Stimulated activated CD4-positive, alpha-beta T cell treated with anti-CD3 and anti-CD28 coated beads, Interleukin-15, amount 100 ng/mL, for 1 hour (primary cell): ENCODE measurements at regions not wholly inside any gene's neighbourhood (a gene's known extent, or its start where the extent isn't known, plus 50 kb on each side); places are given as distances from the start of the nearest gene placed in this dataset.
"Not testable (repeated sequence)": the region's sequence is repeated elsewhere in the genome, so short reads cannot be mapped to it uniquely, and the experiment has no call there.

ENCODE experiments used
- DNase-seq, 2 donors: peaks; one replicate each; pipeline ENCODE4 v3.0.0-alpha.2; 2020; ENCODE audit warnings: low read depth in 1 of 2, low spot score in 1 of 2

DNA sequence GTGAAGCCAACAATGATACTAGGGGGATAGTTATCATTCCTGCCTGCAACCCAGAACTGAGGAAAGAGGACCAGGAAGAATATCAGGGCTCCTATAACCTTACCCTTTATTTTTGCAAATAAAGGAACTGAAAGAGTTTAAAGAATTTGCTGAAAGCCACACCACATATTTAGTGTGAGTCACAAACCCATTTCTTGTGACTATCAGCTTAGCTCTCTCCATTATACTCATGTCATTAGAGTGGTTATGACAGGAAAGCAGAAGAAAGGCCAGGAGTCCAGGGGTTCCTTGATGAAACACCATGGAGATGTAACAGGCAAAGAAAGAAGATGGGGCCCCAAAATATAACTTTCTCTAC, 141.1 kb upstream of the SAMSN1 start:
- DNase-seq: no peak

DNA sequence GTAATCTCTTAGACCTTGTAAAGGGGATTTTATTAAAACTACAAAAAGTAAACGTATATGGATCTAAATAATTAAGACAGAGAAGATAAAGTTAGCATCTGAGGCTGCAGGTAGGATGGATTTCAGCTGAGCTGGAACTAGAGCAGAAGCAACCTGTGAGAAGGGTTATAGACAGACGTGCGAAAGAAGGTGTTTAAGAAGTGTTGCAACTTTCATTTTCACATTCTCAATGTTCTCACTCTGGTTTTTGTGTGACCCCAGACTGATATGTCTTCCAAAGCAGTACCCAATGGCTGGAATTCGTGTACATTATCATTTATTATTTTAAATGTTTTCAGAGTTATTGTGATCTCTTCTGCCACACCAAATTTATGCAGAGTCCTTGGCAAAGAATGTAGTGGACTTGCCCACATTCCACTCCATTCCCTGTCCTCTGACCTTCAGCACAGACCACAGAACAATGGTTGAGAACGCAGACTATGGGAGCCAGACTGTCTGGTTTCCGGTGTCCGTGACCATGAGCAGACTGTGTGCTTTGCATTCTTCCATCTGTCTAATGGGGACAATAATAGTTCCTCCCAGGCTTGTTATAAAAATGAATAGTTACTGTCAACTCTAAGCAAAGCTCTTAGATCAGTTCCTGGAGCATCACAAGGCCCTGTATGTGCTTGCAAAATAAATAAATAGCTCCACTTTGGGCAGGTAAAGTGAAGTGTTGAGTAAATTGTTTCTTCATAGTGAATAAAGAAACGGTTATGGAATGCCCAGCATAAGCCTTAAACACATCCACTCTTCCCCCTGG, 140.6 kb upstream of the SAMSN1 start:
- DNase-seq: no peak

DNA sequence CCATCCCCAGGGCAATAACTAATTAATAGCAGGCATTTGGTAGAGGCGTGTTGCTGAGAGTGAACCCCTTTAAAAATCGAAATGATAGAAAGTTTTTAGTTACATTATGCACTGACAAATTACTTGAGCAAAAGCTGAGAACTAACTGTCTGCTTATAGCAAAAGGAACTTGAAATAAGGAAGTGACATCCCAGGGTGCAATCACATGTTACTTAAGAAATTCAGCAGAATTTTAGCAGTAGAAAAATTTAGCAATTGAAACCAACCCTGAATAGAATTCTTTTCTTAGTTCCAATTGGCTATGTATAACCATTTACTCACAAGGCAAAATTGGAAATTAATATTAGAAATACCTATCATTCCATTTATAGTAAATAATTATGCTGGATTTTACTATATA, 139.5 kb upstream of the SAMSN1 start:
- no peak for DNase-seq

DNA sequence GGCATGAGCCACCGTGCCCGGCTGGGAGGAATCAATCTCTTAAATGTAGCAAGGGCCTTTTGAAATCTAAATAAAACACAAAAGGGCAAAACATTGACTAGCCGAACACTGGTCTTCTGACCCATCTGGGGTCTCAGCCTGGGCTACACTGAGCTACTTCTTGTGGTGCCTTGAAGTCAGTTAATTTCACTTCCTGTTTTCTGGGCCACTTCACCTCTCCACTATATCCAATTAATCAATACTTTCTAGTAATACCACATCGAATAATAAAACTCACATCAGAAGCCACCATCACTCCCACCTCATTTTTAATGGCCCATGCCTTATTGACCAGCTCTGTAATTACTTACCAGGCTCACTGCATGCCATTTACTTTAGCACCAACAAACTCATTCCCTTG, 138.0 kb upstream of the SAMSN1 start:
- no peak for DNase-seq

DNA sequence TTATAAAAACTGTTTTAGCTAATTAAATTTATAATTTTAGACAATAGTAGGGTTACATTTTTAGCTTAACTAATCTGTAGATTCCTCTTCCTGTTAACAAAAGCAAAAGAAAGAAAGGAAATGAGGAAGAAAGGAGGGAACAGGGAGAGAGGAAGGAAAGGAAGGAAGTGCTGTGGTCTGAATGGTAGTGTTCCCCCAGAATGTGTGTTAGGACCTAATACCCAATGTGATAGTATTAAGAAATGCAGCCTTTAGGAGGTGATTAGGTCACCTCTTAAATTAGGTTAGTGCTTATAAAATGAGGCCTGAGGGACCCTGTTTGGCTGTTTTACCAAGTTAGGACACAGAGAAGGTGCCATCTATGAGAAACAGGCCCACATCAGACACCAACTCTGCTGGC, 136.9 kb upstream of the SAMSN1 start:
- DNase-seq: no peak

DNA sequence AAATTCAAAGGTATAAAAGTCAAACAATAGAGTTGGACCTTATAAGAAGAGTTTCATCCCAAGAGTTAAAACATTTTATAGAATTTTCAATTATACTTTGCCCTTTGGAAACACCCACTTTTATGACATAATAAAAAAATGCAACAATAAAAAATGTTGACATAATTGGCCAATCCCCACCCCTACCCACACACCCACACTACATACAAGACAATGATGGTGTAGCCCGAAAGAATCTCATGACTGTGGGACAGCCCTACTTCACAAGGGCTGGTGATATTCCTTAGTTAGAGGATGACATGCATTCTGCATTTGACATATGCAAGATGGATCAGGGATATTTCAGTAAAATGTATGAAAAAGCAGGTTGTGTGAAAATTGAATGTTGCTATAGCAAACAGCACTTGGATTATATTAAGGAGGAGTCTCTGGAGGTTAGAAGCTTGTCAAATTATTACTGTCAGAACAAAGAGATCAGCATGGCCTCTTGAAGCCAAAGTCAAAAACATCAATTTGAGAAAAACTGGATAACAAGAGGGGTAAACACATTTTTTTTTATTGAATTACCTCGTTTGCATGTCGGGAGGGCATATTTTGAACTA, 133.0 kb upstream of the SAMSN1 start:
- DNase-seq: no peak

DNA sequence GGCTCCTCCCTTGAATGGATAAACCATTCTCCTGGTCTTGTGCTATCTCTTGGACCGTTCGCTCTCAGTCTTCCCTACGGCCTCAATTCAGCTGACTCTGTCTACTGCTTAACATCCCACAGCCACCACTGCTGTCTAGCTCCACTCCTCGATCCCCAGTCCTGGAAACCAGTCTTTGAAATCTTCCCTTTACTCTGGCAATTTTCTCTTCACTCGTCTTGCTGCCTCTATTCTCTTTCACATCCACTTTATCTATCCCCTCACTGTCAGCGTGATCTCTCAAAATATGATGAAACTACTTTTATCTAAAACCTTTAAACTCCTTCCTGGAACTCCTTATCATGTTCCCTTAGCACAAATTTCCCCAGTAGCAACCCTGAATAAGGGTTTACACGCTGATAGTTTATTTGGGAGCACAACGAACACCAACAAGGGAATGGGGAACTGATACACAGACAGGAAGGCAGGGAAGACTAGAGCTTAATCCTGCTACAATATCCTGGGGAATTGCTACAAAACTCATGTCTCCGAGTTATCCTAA, 131.6 kb upstream of the SAMSN1 start:
- no peak for DNase-seq

DNA sequence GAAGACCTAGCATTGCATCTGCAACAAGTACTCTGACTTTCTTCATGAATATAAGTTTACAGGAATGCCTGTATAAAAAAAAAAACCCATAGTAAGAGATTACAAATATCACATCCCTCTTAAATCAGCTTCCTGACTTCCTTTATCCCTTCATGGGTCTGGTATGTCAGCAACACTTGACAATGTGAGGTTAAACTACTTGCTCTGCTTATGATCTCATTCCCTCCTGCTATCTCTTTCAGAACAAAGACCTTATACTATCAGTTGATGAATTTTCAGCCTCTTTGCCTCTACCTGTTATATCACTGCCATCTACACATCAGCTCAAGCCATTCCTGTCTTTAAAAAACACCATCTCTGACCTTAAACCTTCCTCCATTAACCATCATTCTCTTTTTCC, 130.9 kb upstream of the SAMSN1 start:
- no peak for DNase-seq

DNA sequence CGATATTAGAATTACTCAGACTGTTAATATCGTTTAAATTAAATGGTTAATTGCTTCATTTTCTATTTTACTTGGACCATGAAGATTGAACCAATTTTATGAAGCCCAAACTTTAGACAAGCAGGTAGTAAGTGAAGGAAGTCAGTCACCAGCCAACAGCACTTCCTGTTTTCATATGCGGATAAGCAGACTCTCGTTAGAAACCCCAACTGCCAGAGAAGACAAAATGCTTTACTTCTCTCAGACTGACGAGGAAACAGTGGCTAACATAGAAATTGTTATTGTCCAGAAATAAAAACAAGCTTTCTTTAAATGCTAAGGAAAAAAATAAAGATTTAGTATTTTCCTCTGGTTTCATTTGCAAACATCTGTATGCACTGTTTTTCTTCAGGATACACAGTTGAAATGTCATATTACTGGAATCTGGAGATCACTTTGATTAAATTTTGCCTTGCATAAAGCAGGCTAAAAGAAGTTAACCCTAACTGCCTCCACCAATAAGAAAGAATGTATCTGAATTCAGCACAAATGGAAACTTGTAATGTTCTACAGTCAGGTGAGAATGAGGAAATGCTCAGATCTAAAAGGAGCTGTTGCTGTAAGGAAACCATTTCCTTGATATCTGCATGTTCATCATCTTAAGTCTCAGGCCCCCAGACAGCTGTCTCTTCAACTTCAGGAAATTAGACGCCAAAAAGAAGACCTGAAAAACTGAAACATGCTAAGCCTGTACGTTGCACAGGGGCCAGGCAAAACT, 129.8 kb upstream of the SAMSN1 start:
- DNase-seq: no peak

DNA sequence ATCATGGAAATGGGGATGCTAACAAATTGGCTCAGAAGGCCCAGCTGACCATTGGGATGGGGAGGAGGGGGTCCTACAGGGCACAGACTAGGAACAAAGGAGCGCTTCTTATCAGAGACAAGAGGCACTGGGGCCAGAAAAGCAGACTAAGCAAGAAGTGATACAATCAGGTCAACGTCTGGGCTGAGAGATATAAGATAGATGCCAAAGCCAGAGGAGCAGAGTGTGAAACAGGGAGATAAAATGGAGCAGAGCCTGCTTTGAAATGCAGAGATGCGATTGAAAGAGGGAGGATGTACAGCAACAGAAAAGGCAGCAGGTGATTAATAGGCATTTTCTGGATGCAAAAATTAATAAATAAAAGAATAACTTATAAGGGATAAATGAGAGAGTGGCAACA, 127.5 kb upstream of the SAMSN1 start:
- no peak for DNase-seq

DNA sequence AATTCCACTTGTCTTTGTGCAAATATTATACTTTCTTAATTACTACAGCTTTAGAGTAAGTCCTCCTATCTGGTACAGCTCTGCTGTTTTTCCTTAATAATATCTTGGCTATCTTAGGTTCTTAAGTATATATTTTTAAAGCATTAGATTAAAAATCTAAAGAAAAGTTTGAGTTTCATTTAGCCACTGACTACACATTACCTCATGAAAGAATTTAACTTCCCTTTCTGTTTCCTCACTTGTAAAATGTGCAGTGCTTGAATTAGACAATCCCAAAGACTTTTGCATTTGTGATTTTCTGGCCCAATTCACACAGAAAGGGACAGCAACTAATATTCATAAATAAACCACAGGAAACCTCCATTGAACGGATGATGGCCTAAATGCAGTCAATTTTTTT, 126.4 kb upstream of the SAMSN1 start:
- DNase-seq: no peak

DNA sequence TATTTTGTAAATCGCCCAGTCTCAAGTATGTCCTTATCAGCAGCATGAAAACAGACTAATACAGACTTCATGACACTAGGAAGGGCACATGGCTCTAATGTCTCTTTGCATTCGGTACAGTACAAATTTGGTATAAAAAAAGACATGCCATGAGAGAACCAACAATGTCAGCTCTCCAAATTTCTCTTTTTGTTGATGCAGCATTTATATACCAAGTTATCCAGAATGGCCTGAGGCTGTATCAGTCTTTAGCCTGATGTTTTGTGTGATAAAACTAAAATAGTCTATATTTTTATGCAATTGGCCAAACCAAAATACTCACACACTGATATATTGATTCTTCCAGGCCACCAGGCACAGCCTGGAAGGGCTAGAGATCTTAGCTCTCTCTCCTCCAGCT, 124.3 kb upstream of the SAMSN1 start:
- DNase-seq: no peak

DNA sequence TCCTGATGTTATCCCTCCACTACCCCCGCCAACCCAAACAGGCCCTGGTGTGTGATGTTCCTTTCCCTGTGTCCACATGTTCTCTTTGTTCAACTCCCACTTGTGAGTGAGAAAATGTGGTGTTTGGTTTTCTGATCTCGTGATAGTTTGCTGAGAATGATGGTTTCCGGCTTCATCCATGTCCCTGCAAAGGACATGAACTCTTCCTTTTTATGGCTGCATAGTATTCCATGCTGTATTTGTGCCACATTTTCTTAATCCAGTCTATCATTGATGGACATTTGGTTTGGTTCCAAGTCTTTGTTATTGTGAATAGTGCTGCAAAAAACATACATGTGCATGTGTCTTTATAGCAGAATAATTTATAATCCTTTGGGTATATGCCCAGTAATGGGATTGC, 123.0 kb upstream of the SAMSN1 start:
- not testable (repeated sequence) for DNase-seq

DNA sequence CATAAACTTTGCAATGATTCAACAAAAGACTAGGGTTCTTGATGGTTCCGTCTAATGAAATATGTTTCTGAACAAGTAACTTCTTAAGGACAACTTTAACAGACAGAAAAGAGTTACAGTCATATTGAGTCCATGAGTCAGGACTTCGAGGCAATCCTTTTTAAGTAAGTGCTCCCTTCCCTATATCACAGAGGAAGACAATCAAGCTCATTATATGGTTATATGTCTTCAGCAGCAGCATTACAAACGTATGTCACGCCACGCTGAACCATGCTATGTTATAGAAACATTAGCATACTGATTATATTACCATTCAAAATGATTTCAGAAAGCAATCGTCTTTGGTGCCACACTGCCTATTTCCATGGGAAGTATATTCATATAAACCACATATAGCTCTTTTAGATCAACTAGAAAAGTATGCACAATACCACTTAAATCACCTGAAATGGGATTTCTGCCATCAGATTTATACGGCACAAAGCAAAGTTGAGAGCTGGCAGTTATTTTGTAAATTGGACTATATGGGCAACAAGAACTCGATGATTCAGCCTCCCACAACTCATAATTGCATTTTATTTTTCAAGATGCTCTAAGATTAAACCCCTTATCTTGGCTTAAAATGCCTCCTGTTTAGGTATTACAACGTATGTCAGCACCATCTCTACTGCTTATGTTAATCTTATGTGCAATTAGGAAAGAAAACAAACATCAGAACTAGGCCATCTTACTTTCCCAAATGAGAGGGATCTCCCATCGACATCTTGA, 111.3 kb upstream of the SAMSN1 start:
- DNase-seq: no peak

DNA sequence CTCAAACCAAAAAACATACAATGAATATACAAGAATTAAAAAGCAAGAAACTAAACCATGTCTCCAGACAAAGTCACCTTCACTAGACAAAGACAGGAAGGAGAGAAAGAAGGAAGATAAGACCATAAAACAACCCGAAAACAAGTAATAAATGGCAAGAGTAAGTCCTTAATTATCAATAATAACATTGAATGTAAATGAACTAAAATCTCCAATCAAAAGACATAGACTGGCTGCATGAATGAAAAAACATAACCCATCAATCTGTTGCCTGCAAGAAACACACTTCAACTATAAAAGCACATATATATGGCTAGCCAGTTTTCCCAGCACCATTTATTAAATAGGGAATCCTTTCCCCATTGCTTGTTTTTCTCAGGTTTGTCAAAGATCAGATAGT, 100.8 kb upstream of the SAMSN1 start:
- no peak for DNase-seq

DNA sequence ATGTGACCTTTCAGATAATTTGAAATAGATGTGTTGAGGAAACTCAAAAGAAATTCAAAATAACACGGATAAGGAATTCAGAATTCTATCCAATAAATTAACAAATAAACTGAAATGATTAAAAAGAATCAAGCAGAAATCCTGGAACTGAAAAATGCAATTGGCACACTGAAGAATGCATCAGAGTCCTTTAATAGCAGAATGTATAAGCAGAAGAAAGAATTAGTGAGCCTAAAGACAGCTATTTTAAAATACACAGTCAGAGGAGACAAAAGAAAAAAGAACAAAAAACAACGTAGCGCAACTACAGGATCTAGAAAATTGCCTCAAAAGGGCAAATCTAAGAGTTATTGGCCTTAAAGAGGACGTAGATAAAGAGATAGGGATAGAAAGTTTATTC, 99.6 kb upstream of the SAMSN1 start:
- DNase-seq: no peak

DNA sequence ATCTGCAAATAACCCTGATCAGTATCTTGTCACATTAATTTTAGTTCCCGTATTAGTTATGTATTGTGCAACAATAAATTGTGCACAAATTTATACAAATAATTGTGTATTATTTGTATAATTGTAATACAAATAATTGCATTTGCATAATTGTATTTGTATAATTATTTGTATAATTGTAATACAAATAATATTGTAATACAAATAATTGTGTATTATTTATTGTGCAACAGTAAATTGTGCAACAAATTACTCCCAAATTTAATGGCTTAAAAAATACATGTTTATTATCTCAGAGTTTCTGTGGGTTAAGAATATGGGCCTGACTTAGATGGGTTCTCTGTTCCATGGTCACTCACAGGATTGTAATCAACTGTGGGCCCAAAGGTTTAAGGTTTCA, 86.2 kb upstream of the SAMSN1 start:
- DNase-seq: no peak

DNA sequence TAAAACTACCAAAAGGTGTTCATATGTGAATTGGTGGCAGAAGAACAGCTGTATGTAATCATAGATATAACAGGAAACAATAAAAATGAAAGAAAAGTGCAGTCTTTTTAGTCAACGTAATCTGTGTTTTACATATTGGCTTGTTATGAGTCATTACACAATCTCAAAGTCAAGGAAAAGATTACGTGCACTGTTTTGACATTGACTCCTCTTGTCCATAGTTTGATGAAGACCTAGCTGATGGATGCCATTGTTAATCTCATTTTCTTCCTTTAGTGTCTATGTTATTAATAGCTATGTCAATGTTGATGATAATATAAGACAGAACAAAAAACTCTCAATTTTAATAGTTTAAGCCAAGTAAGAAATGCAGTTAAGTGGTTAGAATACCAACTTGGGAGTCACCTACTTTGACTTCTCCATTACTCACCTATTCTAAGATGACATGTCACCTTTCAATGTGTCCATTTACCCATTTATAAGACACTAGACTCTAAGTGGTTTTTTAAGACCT, 84.5 kb upstream of the SAMSN1 start:
- no peak for DNase-seq

DNA sequence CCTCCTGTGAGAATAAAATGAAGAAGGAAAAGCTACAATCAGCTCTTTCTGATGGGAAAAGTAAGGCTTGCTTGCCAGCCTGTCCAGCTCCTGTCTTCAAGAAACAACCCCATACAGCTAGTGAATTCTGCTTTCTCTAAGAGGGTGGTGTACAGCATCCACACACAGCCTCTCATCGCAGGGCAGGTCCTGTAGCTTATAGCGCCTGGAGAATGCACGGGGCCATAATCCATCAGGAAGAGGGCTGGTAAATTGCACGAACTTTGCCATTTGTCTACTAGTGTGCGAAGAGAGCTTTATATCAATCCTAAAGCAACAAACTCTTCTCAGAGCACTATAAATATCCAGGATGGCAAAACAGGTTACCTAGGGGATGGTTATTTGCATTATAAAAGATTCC, 83.3 kb upstream of the SAMSN1 start:
- no peak for DNase-seq

DNA sequence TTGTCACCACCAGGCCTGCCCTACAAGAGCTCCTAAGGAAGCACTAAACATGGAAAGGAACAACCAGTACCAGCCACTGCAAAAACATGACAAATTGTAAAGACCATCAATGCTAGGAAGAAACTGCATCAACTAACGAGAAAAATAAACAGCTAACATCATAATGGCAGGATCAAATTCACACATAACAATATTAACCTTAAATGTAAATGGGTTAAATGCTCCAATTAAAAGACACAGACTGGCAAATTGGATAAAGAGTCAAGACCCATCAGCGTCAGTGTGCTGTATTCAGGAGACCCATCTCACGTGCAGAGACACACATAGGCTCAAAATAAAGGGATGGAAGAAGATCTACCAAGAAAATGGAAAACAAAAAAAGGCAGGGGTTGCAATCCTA, 77.0 kb upstream of the SAMSN1 start:
- DNase-seq: not testable (repeated sequence)

DNA sequence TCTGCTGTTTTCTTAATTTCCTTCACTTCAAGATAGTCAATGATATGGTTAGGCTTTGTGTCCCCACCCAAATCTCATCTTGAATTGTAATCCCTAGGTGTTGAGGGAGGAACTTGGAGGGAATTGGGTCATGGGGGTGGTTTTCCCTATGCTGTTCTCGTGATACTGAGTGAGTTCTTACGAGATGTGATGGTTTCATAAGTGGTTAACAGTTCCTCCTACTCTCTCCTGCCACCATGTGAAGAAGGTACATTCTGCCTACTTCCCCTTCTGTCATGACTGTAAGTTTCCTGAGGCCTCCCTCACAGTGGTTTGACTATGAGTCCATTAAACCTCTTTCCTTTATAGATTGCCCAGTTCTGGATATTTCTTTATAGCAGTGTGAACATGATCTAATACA, 74.0 kb upstream of the SAMSN1 start:
- DNase-seq: no peak
